Activated CD4-positive, alpha-beta T cell treated with anti-CD3 and anti-CD28 coated beads, Interleukin-2, amount 50 U/mL, for 1 hour (primary cell): ENCODE measurements at regions not wholly inside any gene's neighbourhood (a gene's known extent, or its start where the extent isn't known, plus 50 kb on each side); places are given as distances from the start of the nearest gene placed in this dataset.
"Not testable (repeated sequence)": the region's sequence is repeated elsewhere in the genome, so short reads cannot be mapped to it uniquely, and the experiment has no call there.

ENCODE experiments used
- DNase-seq: peaks from one replicate; pipeline ENCODE4 v3.0.0-alpha.2; 2020

- no peak for DNase-seq
These were observed 402.0 kb upstream of the KLF6 start for GRCh38 chr10:4186849-4187540.

GRCh38 chr10:4183761-4184261 is 398.8 kb upstream of the KLF6 start:
- DNase-seq, result no peak

GRCh38 chr10:4181621-4182049 is 396.6 kb upstream of the KLF6 start:
- no peak for DNase-seq

GRCh38 chr10:4181081-4181480 is 396.1 kb upstream of the KLF6 start:
- no peak for DNase-seq

- DNase-seq, result no peak
These were observed 392.8 kb upstream of the KLF6 start for GRCh38 chr10:4177791-4178190.

- DNase-seq, result no peak
These were observed 391.7 kb upstream of the KLF6 start for GRCh38 chr10:4176500-4177281.

- no peak for DNase-seq
These were observed 389.2 kb upstream of the KLF6 start for GRCh38 chr10:4174197-4174596.

- no peak for DNase-seq
These were observed 385.8 kb upstream of the KLF6 start for GRCh38 chr10:4170633-4171314.

- no peak for DNase-seq
These were observed 385.2 kb upstream of the KLF6 start for GRCh38 chr10:4170181-4170580.

GRCh38 chr10:4169448-4169847 is 384.4 kb upstream of the KLF6 start:
- DNase-seq, result no peak

GRCh38 chr10:4167216-4167615 is 382.2 kb upstream of the KLF6 start:
- no peak for DNase-seq

GRCh38 chr10:4162571-4163286 is 377.7 kb upstream of the KLF6 start:
- no peak for DNase-seq

GRCh38 chr10:4159173-4159572 is 374.2 kb upstream of the KLF6 start:
- DNase-seq, result no peak

- DNase-seq, result no peak
These were observed 369.2 kb upstream of the KLF6 start for GRCh38 chr10:4154191-4154715.

- no peak for DNase-seq
These were observed 366.5 kb upstream of the KLF6 start for GRCh38 chr10:4151466-4151865.

GRCh38 chr10:4150676-4151075 is 365.7 kb upstream of the KLF6 start:
- DNase-seq, result no peak

GRCh38 chr10:4149460-4149859 is 364.5 kb upstream of the KLF6 start:
- DNase-seq, result not testable (repeated sequence)

GRCh38 chr10:4147245-4147644 is 362.2 kb upstream of the KLF6 start:
- no peak for DNase-seq

- DNase-seq, result no peak
These were observed 359.8 kb upstream of the KLF6 start for GRCh38 chr10:4144817-4145216.

GRCh38 chr10:4141471-4141870 is 356.5 kb upstream of the KLF6 start:
- no peak for DNase-seq

- no peak for DNase-seq
These were observed 353.2 kb upstream of the KLF6 start for GRCh38 chr10:4138146-4138721.

GRCh38 chr10:4137299-4137698 is 352.3 kb upstream of the KLF6 start:
- DNase-seq, result no peak
